Choroid plexus epithelial cell (primary cell): ENCODE measurements at regions not wholly inside any gene's neighbourhood (a gene's known extent, or its start where the extent isn't known, plus 50 kb on each side); places are given as distances from the start of the nearest gene placed in this dataset.

Experiments
- DNase-seq: peaks from one replicate; pipeline ENCODE4 v3.0.0-alpha.2; 2010; ENCODE audit warnings: low read depth
- H3K4me3 ChIP-seq: 2 replicates; pipeline ENCODE4 v1.5.1; 2011; ENCODE audit warnings: low read depth, mild to moderate bottlenecking, control low read depth, low read length, moderate library complexity
- TF ChIP-seq, protein P1 (sequence below): conservative IDR thresholded peaks from 2 replicates; pipeline ENCODE4 v1.5.1; 2011; ENCODE audit warnings: low read depth, mild to moderate bottlenecking, control low read depth, inconsistent platforms, low read length, moderate library complexity

GRCh38 chr4:3829211-3829955 lies 63.2 kb downstream of the ADRA2C start:
- TF ChIP-seq, protein P1, sequence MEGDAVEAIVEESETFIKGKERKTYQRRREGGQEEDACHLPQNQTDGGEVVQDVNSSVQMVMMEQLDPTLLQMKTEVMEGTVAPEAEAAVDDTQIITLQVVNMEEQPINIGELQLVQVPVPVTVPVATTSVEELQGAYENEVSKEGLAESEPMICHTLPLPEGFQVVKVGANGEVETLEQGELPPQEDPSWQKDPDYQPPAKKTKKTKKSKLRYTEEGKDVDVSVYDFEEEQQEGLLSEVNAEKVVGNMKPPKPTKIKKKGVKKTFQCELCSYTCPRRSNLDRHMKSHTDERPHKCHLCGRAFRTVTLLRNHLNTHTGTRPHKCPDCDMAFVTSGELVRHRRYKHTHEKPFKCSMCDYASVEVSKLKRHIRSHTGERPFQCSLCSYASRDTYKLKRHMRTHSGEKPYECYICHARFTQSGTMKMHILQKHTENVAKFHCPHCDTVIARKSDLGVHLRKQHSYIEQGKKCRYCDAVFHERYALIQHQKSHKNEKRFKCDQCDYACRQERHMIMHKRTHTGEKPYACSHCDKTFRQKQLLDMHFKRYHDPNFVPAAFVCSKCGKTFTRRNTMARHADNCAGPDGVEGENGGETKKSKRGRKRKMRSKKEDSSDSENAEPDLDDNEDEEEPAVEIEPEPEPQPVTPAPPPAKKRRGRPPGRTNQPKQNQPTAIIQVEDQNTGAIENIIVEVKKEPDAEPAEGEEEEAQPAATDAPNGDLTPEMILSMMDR, result no peak
- H3K4me3 ChIP-seq, result no peak overlapping the region
- DNase-seq, result no peak

- DNase-seq, result no peak
- TF ChIP-seq, protein P1, result no peak
- H3K4me3 ChIP-seq, result no peak overlapping the region
Observed at GRCh38 chr4:3829956-3830773, 64.0 kb downstream of the ADRA2C start.

DNA sequence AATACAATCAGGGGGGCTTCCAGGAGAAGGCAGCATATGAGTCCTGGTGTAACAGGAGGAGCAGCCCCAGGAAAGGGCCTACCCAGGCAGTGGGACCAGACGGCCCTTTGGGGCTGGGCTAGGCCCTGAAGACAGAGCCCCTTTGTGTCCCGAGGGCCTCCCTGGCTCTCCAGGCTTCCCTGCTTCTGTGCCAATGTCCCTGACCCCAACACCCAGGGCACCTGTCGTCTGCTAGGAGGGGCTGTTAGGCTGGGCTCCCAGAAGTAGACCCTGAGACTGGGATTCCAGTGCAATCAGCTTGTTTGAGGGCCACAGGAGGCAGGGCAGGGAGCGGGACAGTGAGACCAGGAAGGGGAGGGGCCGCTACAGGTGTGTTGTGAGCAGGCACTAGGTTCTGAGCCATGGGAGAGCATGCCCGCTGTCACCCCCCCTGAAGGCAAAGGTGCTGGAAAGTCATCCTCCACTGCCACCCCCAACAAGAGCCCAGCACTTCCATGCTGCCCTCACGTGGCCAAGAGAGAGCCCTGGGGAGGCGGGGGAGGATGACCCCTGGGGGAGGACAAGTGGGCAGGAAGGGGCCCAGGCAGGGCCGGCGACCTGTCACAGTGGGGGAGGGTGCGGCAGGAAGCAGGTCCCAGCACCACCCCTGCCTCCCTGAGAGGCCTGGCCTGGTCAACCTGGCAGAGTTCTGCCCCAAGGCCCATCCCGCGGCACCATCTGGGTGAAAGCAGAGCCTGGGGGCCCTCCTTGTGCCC lies 64.8 kb downstream of the ADRA2C start:
- H3K4me3 ChIP-seq, result no peak overlapping the region
- TF ChIP-seq, protein P1, result no peak
- DNase-seq, result no peak

DNA sequence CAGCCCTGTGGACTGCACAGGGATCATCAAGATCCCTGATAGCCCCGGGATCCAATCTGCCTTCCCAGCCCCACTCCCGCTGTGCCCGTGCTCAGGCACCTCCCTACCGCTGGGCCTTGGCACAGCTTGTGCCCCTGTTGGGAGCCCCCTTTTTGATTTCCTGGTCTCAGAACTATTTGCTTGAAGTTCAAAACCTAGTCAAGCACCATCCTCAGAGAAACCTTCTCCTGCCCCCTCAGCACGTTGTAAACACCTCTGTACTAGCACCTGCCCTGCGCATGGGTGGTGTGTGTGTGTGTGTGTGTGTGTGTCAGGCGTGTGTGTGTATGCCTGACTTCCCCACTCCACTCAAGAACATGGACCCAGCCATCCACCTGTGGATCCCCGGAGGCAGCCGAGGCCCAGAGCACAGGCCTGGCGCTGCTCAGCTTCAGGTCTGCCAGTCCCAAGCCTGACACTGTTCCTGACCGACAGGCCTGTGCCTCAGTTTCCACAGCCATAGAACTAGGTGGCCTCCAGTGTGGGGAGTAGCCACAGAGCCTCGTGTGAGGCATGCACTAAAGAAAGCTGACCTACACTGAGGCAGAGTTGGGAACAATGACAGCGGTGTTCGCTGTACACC lies 65.5 kb downstream of the ADRA2C start:
- TF ChIP-seq, protein P1, result no peak
- no peak for DNase-seq
- no peak overlapping the region for H3K4me3 ChIP-seq

GRCh38 chr4:3832536-3833220 lies 66.5 kb downstream of the ADRA2C start:
- no peak overlapping the region for H3K4me3 ChIP-seq
- TF ChIP-seq, protein P1, result no peak
- DNase-seq, result no peak

DNA sequence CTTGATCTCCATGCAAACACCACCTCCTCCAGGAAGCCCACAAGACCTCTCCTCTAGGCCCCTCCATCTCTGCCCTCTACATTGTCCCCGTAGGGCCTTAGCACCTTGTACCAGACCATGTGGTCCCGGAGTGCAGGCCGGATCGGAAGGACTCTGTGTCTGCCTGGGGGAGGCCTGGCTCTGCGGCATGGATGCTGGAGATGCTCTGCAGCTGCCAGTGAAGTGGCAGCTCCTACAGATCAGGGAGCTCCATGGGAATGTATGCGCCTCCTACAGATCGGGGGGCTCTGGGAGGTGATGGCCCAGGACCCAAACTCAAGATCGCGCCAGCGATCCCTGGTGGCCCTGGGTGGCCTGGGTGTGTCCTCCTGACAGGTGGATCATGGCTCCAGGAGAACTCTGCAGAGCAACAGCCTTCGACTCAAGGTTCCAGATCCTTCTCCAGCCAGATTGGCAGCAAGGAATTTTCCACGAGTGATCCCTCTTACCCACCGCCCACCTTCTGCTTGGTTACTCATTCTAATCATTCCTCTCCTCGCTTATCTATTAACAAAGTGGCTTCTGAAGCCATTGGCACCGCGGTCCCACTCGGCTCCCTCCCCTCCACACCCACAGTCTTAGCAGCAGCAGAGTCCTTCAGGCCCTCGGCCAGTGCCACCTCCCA lies 67.3 kb downstream of the ADRA2C start:
- H3K4me3 ChIP-seq, result no peak overlapping the region
- no peak for DNase-seq
- TF ChIP-seq, protein P1, result no peak
